ENCODE measurements at regions not wholly inside any gene's neighbourhood (a gene's known extent, or its start where the extent isn't known, plus 50 kb on each side); places are given as distances from the start of the nearest gene placed in this dataset.
"Not testable (repeated sequence)": the region's sequence is repeated elsewhere in the genome, so short reads cannot be mapped to it uniquely, and the experiment has no call there.

DNA sequence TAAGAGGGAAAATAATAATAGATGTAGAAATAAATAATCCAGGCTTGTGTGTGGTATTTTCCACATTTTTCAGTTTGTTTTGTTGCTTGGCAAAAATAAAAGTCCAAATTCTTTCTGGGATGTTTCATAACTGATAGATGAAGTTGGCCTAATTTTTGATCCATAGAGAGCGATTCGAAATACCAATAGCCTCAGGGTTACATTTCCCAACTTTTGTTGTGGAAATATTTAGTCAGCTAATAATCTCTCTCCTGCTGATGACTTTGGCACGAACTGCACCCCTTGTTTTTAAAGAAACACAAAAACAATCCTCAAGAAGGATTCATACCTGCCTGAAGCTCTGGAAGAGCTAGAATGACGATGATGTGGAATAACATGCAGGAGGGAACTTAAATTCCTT is 483.2 kb downstream of the ADRA2A start:
- intact Hi-C loops (cut with micrococcal nuclease): no loop called here

GRCh38 chr10:111561124-111561523 is 484.3 kb downstream of the ADRA2A start:
- intact Hi-C loops (cut with micrococcal nuclease): no loop called here

- intact Hi-C loops (cut with micrococcal nuclease): no loop called here
Observed at GRCh38 chr10:111565542-111565941, 488.7 kb downstream of the ADRA2A start.

DNA sequence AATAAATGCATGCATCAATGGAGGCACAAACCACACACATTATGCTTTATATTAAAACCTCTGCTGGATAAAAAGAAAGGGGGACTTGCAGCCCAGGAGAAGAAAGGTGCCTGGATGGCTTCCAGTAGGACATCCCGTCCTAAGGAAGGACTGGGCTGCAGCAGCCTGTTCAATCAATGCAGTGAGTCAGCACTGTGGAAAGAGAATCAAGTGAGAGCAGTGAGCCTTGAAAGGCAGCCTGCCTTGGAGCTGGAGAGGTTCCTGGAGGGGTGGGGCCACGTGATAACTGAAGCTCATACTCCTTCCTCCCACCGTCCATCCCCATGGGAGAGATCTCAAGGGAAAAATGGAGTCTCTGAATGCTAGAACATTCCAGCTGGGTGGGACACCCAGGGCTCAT is 501.2 kb downstream of the ADRA2A start:
- intact Hi-C loops (cut with micrococcal nuclease): no loop called here

- intact Hi-C loops (cut with micrococcal nuclease): no loop called here
Observed at GRCh38 chr10:111579473-111579872, 502.6 kb downstream of the ADRA2A start.

DNA sequence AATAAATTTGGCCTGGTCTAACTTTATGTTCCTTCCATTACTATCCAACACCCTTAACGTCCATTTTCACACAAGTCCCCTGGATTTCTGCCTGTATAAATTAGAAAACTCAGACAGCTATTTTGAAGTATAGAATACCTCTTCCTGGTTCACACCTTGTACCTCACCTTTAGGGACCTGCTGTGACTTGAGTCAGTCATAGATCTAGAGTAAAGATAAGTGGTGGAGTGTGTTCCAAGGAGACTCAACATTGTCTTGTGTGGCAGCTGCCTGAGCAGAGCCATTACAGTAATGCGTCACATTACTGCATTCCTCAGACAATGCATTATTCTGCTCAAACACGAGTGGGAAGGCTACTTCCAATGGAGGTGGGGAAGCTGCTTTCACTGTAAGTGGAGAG is 513.9 kb downstream of the ADRA2A start:
- intact Hi-C loops (cut with micrococcal nuclease): no loop called here

DNA sequence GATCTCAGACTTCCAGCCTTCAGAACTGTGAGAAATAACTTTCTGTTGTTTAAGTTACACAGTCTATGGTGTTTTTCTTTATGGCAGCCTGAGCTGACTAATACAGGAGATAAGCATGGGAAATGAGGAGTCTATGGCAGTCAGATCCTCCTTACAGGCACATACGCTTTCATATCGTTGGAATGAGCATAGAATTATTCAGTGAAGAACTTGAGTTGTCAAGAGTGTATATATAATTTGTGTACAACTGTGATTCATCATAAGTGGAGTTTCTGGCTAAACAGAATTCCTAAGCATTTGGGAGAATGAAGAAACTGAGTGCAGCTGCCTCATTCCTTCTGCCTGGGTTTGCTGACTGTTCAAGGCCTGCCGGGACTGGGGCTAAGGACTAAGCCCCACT is 516.7 kb downstream of the ADRA2A start:
- intact Hi-C loops (cut with micrococcal nuclease): no loop called here

- intact Hi-C loops (cut with micrococcal nuclease): loop anchor here (5.0 kb wide), 1 partner anchor 848 kb away; no protein-coding TSS in a partner anchor
Observed at GRCh38 chr10:111595173-111595572, 518.3 kb downstream of the ADRA2A start.

- intact Hi-C loops (cut with micrococcal nuclease): loop anchor here (1.0 to 5.0 kb wide), 2 partner anchors 522 to 851 kb away; no protein-coding TSS in a partner anchor
Observed at GRCh38 chr10:111598433-111599059, 521.7 kb downstream of the ADRA2A start.

GRCh38 chr10:111599943-111600342 is 523.1 kb downstream of the ADRA2A start:
- intact Hi-C loops (cut with micrococcal nuclease): loop anchor here (5.0 kb wide), 1 partner anchor 853 kb away; no protein-coding TSS in a partner anchor

DNA sequence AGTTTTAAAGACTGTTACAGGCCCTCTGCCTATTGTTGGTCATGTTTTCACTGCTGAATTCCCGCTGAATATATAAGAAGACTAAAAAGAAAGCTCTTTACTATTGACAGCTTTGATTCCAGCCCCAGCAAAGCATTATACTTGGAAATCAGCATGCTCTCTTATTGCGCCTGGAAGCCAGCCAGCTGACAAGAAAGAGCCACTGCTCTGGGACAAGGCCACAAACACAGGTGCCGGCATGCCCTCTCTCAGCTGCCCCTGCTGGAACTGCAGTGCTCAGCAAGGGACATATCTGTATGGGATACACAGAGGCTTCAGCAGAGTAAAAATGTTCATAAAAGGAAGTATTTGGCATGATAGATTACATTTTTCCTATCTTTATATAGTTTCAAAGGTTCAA is 523.9 kb downstream of the ADRA2A start:
- intact Hi-C loops (cut with micrococcal nuclease): no loop called here

DNA sequence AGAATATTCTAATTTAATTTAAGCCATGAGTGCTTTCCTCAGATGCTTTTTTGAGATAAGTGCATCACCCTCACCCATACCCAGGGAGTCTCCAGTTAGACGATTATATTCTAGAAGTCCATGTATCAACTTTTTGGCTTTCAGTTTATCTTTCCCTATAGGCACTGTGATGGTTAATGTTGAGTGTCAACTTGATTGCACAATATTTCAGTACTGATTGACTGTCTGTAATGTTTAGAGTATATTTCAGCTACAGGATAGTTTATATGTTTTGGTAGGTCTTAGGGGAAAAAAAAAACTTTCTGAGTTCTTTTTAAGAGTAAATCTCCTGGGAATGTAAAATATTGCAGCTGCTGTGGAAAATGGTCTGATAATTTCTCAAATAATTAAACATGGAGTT is 535.4 kb downstream of the ADRA2A start:
- intact Hi-C loops (cut with micrococcal nuclease): no loop called here

DNA sequence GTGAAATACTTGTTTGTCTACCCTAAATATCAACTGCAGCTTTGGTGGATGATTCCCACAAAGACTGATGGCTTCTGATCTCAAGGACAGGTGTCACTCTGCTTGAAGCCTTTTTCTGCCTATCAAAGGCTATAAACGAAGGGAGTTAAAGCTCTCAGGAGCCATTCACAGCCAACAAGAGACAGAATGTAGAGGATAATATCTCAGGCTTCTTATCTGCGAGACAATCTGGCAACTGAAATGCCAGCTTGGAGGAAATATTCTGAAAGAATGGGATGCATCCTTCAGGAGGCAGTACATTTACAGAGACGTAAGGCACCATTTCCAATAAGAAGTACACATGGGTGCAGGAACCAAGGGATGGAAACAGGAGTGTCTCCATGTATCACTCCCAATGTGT is 549.4 kb downstream of the GPAM start:
- intact Hi-C loops (cut with micrococcal nuclease): no loop called here

- intact Hi-C loops (cut with micrococcal nuclease): no loop called here
Observed at GRCh38 chr10:111646021-111646420, 537.5 kb downstream of the GPAM start.

- intact Hi-C loops (cut with micrococcal nuclease): no loop called here
Observed at GRCh38 chr10:111648046-111648445, 535.5 kb downstream of the GPAM start.

DNA sequence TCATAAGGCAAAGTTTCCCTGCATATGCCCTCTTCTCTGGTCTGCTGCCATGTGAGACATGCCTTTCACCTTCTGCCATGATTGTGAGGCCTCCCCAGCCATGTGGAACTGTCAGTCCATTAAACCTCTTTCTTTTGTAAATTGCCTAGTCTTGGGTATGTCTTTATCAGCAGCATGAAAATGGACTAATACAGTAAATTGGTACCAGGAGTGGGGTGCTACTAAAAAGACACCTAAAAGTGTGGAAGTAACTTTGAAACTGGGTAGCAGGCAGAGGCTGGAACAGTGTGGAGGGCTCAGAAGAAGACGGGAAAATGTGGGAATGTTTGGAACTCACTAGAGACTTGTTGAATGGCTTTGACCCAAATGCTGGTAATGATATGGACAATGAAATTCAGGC is 534.5 kb downstream of the GPAM start:
- intact Hi-C loops (cut with micrococcal nuclease): not testable (repeated sequence)

DNA sequence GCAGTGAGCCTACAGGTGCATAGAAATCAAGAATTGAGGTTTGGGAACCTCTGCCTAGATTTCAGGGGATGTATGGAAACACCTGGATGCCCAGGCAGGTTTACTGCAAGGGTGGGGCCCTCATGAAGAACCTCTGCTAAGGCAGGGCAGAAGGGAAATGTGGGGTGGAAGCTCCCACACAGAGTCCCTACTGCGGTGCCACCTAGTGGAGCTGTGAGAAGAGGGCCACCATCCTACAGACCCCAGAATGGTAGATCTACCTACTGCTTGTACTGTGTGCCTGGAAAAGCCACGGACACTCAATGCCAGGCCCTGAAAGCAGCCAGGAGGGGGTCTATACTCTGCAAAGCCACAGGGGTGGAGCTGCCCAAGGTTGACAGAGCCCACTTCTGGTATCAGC is 533.5 kb downstream of the GPAM start:
- intact Hi-C loops (cut with micrococcal nuclease): no loop called here

- intact Hi-C loops (cut with micrococcal nuclease): no loop called here
Observed at GRCh38 chr10:111656066-111656465, 527.5 kb downstream of the GPAM start.

- intact Hi-C loops (cut with micrococcal nuclease): no loop called here
Observed at GRCh38 chr10:111677759-111678158, 505.8 kb downstream of the GPAM start.

DNA sequence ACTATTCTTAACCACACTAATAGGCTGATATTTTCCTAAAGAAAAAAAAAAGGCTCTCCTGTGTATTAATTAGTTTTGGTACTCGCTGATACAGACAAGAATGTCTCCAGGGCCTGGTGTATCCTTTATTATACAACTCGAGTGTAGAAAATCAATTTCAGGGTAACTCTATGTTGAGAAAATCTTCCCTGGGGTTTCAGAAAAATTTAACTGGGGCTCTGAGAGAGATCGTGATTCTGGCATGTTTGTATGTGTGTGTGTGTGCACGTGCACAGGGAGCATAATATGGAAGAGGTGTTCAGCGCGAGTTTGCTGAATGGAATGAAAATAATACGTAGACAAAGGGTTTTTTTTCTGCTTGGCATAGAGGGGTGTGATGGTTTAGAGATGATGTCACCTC is 496.8 kb downstream of the GPAM start:
- intact Hi-C loops (cut with micrococcal nuclease): no loop called here

- intact Hi-C loops (cut with micrococcal nuclease): no loop called here
Observed at GRCh38 chr10:111698711-111699110, 484.9 kb downstream of the GPAM start.

DNA sequence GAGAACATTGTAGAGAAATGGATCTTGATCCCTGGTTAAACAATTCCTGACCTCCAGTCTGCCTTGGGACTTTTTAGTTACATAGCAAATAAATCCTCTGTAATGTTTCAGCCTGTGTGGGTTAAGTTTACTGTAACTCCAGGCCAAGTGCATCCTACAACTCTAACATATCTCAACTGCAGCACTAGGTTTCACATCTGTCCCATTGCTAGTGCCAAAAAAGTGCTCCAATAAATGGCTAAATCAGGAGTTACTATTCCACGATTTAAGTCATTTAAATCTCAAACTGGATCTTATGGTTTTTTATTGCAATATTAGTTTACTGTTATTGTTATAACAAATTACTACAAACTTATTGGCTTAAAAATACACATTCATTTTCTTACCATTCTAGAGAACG is 479.6 kb downstream of the GPAM start:
- intact Hi-C loops (cut with micrococcal nuclease): no loop called here

- intact Hi-C loops (cut with micrococcal nuclease): no loop called here
Observed at GRCh38 chr10:111705021-111705420, 478.5 kb downstream of the GPAM start.

DNA sequence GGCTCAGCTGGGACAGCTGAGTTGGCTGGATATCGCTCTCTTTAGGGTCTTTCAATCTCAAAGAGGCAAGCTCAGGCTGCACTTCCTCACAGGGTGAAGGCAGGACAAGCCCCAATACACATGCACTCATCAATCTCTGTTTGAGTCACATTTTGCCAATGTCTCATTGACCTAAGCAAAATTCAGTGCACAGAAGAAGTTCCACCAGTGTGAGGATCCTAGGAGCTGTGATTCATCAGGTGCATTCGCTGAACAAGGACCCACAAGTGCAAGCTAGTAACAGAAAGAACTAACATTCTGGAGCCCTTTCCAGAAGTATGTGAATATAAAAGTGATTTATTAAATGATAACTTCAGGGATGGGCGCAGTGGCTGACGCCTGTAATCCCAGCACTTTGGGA is 477.2 kb downstream of the GPAM start:
- intact Hi-C loops (cut with micrococcal nuclease): no loop called here
